Activated naive CD4-positive, alpha-beta T cell treated with anti-CD3 and anti-CD28 coated beads for 36 hours (primary cell): ENCODE measurements at regions not wholly inside any gene's neighbourhood (a gene's known extent, or its start where the extent isn't known, plus 50 kb on each side); places are given as distances from the start of the nearest gene placed in this dataset.

Experiments
- CTCF ChIA-PET: fragments of 350-600 bp; sonication (Branson Sonifier 250); formaldehyde crosslinking; loops from one replicate; lab custom pipeline; 2021; ENCODE audit warnings: antibody characterized with exemption; lab: Charles Lee
- DNase-seq: peaks from one replicate; pipeline ENCODE4 v3.0.0-alpha.2; 2020
- H3K27ac Mint-ChIP-seq: one replicate; pipeline ENCODE4 v1.8.0; 2021; ENCODE audit warnings: mild to moderate bottlenecking, mixed read lengths
- H3K27me3 Mint-ChIP-seq: one replicate; pipeline ENCODE4 v1.8.0; 2021; ENCODE audit warnings: low read depth, mixed read lengths
- H3K36me3 Mint-ChIP-seq: one replicate; pipeline ENCODE4 v1.8.0; 2021; ENCODE audit warnings: low read depth, mixed read lengths
- H3K4me1 Mint-ChIP-seq: one replicate; pipeline ENCODE4 v1.8.0; 2021; ENCODE audit warnings: low read depth, mixed read lengths
- H3K4me3 Mint-ChIP-seq: one replicate; pipeline ENCODE4 v1.8.0; 2021; ENCODE audit warnings: mild to moderate bottlenecking, moderate library complexity, mixed read lengths
- H3K9me3 Mint-ChIP-seq: one replicate; pipeline ENCODE4 v1.8.0; 2021; ENCODE audit warnings: mixed read lengths
- intact Hi-C: fragments of 100-400 bp; cut with micrococcal nuclease; formaldehyde crosslinking; loops from one replicate; pipeline ENCODE4 v1.15.1; 2023

DNA sequence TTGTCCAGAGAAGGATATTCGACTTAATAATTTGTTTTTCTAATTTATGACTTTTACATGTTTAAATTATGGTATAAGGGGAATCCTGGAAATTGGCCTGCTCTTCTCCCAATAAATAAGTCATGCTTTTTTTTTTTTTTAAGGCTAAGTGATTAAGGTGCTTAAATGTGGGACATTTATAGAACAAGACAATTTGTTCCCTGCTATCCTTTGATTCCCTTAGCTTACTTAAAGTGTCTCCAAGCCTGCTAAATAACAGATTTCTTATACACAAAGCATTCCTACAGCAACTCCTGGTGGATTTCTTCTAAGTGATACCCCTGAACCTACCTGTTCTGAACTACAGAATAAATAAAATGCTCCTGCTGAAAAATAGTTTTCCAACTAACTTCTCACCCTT, 233.0 kb upstream of the UGT8 start:
- CTCF ChIA-PET: no interaction called here
- H3K9me3 Mint-ChIP-seq: no peaks in the 10 kb centered on the region
- intact Hi-C loops: no loop called here

DNA sequence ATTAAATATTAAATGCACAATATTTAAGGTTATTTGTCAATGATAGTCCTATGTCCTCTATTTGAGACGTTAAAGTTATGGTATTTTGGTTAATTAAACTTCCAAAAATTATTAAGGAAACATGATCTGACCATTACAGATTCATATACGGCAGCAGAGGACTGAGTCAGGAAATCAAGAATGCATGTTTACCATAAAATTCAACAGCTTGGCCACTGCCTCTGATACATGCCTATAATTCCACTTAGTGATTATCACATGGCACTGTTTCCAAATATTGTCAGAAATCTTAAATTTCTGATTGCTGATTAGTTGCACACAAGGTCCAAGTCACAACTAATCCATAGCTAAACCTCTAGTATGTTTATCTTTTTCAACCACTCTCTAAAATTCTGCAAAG, 232.2 kb upstream of the UGT8 start:
- intact Hi-C loops: no loop called here
- Mint-ChIP-seq H3K4me3 (no peak overlapping the region), H3K27ac (no peak overlapping the region), H3K4me1 (no peaks in the 10 kb centered on the region), H3K36me3 (no peaks in the 10 kb centered on the region), H3K27me3 (peaks cover 5% of the 10 kb centered on the region), H3K9me3 (no peaks in the 10 kb centered on the region)
- DNase-seq: no peak
- CTCF ChIA-PET: no interaction called here

More for the DNA sequence above, 233.0 kb upstream of the UGT8 start:
- Mint-ChIP-seq H3K4me1 (no peaks in the 10 kb centered on the region), H3K36me3 (no peaks in the 10 kb centered on the region), H3K27me3 (peaks cover 5% of the 10 kb centered on the region), H3K4me3 (no peak overlapping the region), H3K27ac (no peak overlapping the region)
- no peak for DNase-seq

DNA sequence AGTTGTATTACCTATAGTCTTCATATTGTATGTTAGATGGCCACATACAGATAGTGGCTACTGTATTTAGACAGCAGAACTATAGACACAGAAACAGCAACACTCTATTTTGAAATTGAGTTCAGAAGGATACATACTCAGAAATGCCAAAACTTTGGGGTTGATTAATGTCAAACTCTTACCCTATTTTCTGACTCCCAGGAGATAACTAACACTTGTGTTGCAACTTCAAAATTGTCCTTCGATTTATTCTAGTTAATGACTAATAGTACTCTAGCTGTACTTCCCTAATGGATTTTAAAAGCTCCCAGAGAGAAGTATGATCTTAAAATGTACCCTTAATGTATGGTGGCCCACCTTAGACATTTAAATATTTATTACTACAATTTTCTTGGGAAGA, 229.9 kb upstream of the UGT8 start:
- intact Hi-C loops: no loop called here
- CTCF ChIA-PET: no interaction called here
- no peak overlapping the region for H3K4me3 Mint-ChIP-seq
- H3K27me3 Mint-ChIP-seq: peaks cover 7% of the 10 kb centered on the region
- no peak overlapping the region for H3K27ac Mint-ChIP-seq
- no peaks in the 10 kb centered on the region for H3K36me3 Mint-ChIP-seq
- no peaks in the 10 kb centered on the region for H3K9me3 Mint-ChIP-seq
- no peaks in the 10 kb centered on the region for H3K4me1 Mint-ChIP-seq
- no peak for DNase-seq

DNA sequence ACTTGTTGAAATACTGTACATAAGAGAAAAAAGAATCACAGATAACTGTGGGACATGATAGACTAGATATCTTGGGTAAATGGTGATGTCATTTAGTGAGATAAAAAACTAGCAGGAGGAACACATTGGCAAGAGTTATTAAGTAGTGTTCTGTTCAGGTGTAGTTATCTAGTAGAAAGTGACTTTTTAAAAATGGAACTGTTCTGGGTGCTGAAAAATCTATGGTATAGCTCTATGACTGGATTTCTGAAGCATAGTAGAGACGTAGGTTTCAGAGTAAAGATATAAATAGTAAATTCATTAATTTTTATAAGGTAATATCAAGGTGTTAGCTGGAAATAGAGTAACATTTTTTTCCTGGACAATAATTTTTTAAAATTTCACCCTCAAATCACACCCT, 225.1 kb upstream of the UGT8 start:
- no peak overlapping the region for H3K4me3 Mint-ChIP-seq
- no peaks in the 10 kb centered on the region for H3K36me3 Mint-ChIP-seq
- CTCF ChIA-PET: no interaction called here

DNA sequence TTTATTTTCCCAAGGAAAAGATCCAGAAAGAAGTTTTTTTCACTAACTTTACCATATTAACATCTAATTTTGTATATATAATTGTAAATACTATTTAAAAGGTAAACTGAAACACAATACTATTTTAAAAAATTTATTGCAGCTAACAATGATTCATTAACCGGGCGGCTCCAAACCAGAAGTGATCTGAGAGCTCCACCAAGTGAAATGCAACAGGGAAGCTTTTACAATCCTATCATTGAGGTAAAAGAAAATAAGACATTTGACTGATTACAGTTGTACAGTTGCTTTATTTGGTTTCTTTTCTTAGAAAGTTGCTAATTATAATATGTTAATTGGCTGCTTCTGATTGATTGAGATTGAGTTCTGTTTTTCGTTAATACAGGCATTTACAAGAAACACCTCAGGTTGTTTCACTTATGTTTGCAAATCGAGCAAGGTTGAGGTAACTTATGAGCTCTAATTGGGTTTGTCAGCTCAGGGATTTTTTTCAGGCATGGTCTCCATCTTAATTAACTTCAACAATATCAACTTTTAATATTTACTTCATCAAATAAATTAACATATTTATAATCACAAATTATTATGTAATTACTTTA, 220.2 kb upstream of the UGT8 start:
- Mint-ChIP-seq H3K36me3 (no peaks in the 10 kb centered on the region), H3K4me3 (no peak overlapping the region), H3K27me3 (peaks cover 4% of the 10 kb centered on the region), H3K9me3 (no peaks in the 10 kb centered on the region), H3K4me1 (no peaks in the 10 kb centered on the region), H3K27ac (no peak overlapping the region)
- intact Hi-C loops: no loop called here
- DNase-seq: no peak
- CTCF ChIA-PET: interaction anchor here (0.6 to 1.1 kb wide), 2 partner anchors 280 to 985 kb away, joined by 3 read pairs; no protein-coding TSS in a partner anchor

More for the DNA sequence above, 225.1 kb upstream of the UGT8 start:
- no peaks in the 10 kb centered on the region for H3K4me1 Mint-ChIP-seq
- DNase-seq: no peak
- no peak overlapping the region for H3K27ac Mint-ChIP-seq
- H3K9me3 Mint-ChIP-seq: no peaks in the 10 kb centered on the region
- H3K27me3 Mint-ChIP-seq: peaks cover 11% of the 10 kb centered on the region
- intact Hi-C loops: no loop called here

DNA sequence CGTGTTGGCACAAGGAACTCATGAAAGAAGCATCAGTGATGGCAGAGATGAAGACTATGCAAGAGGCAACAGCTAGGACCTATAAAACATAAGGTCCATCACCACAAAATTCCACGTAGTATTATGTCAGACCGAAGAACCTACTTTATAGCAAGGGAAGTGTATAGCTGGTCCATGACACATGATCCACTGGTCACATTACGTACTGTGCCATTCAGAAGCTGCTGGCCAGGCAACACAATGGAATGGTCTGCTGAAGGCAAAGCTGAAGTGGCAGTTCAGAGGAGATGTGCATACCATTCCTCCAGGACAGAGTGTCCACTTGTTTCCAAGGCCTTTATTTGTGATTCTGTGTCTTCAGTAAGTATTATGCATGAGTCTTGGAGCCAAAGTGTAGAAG, 215.5 kb upstream of the UGT8 start:
- H3K9me3 Mint-ChIP-seq: no peaks in the 10 kb centered on the region
- CTCF ChIA-PET: interaction anchor here (0.9 to 1.4 kb wide), 3 partner anchors 13 to 988 kb away, joined by 3 to 4 read pairs (median 4); no protein-coding TSS in a partner anchor
- DNase-seq: no peak
- no peaks in the 10 kb centered on the region for H3K36me3 Mint-ChIP-seq
- H3K27ac Mint-ChIP-seq: no peak overlapping the region
- H3K4me1 Mint-ChIP-seq: no peaks in the 10 kb centered on the region
- no peak overlapping the region for H3K4me3 Mint-ChIP-seq
- intact Hi-C loops: loop anchor here (5.0 kb wide), 1 partner anchor 621 kb away; the partner anchor contains the start of gene CAMK2D
- H3K27me3 Mint-ChIP-seq: no peaks in the 10 kb centered on the region

DNA sequence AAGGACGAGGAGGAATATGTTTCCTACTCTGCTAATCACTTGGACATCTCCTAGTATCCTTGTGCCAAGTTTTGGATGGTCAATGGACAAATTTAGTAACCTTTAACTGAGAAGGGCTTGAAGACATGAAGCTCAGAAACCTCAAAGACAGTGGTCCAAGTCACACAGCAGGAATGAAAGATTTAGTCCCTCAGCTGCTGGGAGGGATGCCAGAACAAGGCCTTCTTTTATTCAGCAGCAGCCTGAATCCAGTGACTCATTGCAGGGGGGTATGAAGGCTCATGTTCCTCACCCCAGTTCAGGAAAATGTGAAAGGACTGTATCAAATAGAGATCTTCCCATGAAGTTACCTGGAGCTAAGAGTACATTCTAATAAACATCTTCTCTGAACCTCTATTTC, 214.9 kb upstream of the UGT8 start:
- H3K4me3 Mint-ChIP-seq: no peak overlapping the region
- H3K4me1 Mint-ChIP-seq: no peaks in the 10 kb centered on the region
- H3K36me3 Mint-ChIP-seq: no peaks in the 10 kb centered on the region
- intact Hi-C loops: loop anchor here (1.0 to 5.0 kb wide), 4 partner anchors 431 to 1105 kb away; partner anchors contain the start of gene CAMK2D
- H3K27me3 Mint-ChIP-seq: no peaks in the 10 kb centered on the region
- H3K9me3 Mint-ChIP-seq: no peaks in the 10 kb centered on the region
- no peak for DNase-seq
- H3K27ac Mint-ChIP-seq: no peak overlapping the region
- CTCF ChIA-PET: interaction anchor here (0.9 kb wide), 2 partner anchors 13 to 370 kb away, joined by 3 to 4 read pairs; no protein-coding TSS in a partner anchor

DNA sequence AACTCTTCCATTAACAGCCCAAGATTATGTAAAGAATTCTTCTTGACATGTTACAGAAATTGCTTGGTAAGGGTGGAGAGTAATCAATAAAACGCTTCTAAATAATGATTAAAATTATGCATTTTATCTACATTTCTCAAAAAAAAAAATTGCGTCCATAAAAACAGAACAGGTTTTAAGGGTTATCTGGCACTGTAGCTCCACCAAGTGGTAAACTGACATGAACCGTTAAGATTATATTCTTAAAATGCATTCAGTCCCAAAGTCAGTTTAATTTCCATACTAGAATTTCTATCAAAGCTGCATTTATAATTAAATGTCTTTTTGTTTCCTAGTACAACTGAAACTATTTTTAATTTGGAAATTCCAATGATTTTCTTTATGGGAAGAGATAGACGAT, 214.0 kb upstream of the UGT8 start:
- no peaks in the 10 kb centered on the region for H3K4me1 Mint-ChIP-seq
- H3K36me3 Mint-ChIP-seq: no peaks in the 10 kb centered on the region
- no peak overlapping the region for H3K27ac Mint-ChIP-seq
- peak; percentile 15 for DNase-seq
- H3K4me3 Mint-ChIP-seq: no peak overlapping the region
- intact Hi-C loops: loop anchor here (1.0 to 5.0 kb wide), 5 partner anchors 423 to 1106 kb away; partner anchors contain the start of gene CAMK2D
- CTCF ChIA-PET: interaction anchor here (0.6 to 1.2 kb wide), 4 partner anchors 54 to 990 kb away, joined by 3 to 4 read pairs (median 4); no protein-coding TSS in a partner anchor
- H3K9me3 Mint-ChIP-seq: no peaks in the 10 kb centered on the region
- H3K27me3 Mint-ChIP-seq: peaks cover 4% of the 10 kb centered on the region

DNA sequence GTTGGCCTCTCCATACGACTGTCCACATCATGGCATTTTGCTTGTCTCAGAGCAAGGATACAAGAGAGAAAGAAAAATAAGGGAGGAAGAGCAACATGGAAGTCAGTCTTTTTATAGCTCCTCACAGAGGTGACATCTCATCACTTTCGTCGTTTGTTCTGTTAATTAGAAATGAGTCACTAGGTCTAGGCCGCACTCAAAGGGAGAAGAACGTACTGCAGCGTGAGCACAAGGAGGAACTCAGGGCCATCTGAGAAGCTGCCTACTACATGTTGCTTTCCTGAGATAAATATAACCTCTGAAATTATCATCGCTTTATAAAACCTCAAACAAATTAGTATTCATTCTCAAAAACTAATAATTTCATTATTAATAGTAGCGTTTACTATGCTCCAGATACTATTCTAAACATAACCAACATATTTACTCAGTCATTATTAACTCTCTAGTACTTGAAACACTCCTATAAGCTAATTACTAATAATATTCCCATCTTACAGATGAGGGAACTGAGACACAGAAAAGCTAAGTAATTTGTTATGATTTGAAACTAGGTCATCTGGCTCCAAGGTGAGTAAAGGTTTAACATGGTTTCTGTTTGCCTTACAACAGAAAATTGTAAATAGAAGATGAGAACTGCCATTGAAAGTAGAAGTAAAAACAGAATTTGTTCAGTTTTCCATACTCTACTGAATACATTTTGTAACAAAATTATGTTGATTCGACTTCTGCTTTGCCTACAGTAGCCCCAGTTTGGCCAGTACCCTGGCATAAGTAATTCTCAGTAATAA, 213.2 kb upstream of the UGT8 start:
- CTCF ChIA-PET: interaction anchor here (0.6 to 1.2 kb wide), 6 partner anchors 54 to 991 kb away, joined by 3 to 5 read pairs (median 4); no protein-coding TSS in a partner anchor
- Mint-ChIP-seq H3K4me1 (no peaks in the 10 kb centered on the region), H3K9me3 (no peaks in the 10 kb centered on the region), H3K27ac (no peak overlapping the region), H3K36me3 (no peaks in the 10 kb centered on the region), H3K27me3 (peaks cover 4% of the 10 kb centered on the region), H3K4me3 (no peak overlapping the region)
- no peak for DNase-seq
- intact Hi-C loops: loop anchor here (2.0 to 5.0 kb wide), 2 partner anchors 422 to 1107 kb away; no protein-coding TSS in a partner anchor

DNA sequence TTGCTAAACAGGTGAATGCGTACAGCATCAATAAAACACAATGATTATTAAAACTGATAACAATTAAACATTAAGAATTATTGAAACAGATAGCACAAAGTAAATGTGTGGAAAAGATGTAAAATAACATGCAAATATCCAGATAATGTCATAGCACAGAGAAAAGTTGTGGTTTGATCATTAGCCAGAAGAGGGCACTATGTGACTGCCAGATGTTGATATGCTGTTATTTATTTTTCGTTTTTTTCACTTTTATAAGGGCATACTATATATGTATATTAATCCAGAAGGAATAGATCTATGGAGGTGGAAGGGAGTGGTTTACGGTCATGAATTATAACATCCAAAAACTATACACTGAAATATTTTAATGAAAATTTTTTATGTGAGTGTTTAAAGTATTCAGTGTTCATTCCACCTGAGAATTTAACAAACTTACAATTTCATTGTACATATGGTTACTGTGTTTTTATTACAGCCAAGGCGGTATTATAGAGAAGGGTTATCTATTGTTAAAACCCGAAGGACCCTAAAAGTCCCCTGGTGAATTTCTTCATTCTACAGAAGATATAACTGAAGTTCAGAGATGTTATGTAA, 211.9 kb upstream of the UGT8 start:
- H3K9me3 Mint-ChIP-seq: no peaks in the 10 kb centered on the region
- intact Hi-C loops: loop anchor here (1.0 to 5.0 kb wide), 3 partner anchors 273 to 421 kb away; no protein-coding TSS in a partner anchor
- H3K27ac Mint-ChIP-seq: no peak overlapping the region
- DNase-seq: peak; percentile 7
- H3K4me3 Mint-ChIP-seq: no peak overlapping the region
- no peaks in the 10 kb centered on the region for H3K4me1 Mint-ChIP-seq
- peaks cover 4% of the 10 kb centered on the region for H3K27me3 Mint-ChIP-seq
- H3K36me3 Mint-ChIP-seq: no peaks in the 10 kb centered on the region
- CTCF ChIA-PET: interaction anchor here (1.6 to 1.8 kb wide), 2 partner anchors 308 to 312 kb away, joined by 6 read pairs; no protein-coding TSS in a partner anchor

DNA sequence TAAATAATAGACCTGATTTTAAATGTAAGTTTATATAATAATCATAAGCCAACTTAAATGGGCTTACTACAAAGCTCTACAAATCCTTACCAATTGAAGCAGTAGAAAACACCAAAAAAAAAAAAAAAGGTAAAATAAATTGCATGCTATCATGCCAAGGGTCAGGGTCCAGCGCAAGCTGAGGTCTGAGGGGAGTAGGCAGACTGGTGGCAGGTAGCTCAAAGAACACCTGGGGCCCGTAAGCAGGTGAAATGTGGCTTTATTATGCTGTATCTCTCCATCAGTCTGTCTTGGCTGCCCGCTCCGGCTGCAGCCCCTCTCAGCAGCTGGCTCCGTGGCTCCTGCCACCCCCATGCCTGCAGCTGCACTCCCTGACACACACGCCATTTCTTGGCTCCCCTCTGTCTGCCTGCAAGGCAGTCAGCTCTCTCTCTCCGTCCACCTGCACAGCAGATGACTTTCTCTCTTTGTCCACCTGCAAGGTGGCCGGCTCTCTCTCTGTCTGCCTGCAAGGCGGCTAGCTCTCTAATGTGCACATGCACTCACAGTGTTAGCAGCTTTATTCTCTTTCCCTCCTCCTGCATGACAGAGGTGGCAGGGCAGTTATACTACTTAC, 209.4 kb upstream of the UGT8 start:
- H3K27ac Mint-ChIP-seq: no peak overlapping the region
- CTCF ChIA-PET: interaction anchor here (0.8 to 1.4 kb wide), 3 partner anchors 12 to 270 kb away, joined by 5 to 8 read pairs (median 5); no protein-coding TSS in a partner anchor
- H3K27me3 Mint-ChIP-seq: peaks cover 4% of the 10 kb centered on the region
- DNase-seq: no peak
- no peaks in the 10 kb centered on the region for H3K36me3 Mint-ChIP-seq
- no peak overlapping the region for H3K4me3 Mint-ChIP-seq
- intact Hi-C loops: loop anchor here (5.0 kb wide), 1 partner anchor 418 kb away; no protein-coding TSS in a partner anchor
- H3K4me1 Mint-ChIP-seq: no peaks in the 10 kb centered on the region
- H3K9me3 Mint-ChIP-seq: no peaks in the 10 kb centered on the region
